Transverse colon (tissue), 4 donors: ENCODE measurements at regions not wholly inside any gene's neighbourhood (a gene's known extent, or its start where the extent isn't known, plus 50 kb on each side); places are given as distances from the start of the nearest gene placed in this dataset.

Experiments
- CTCF ChIP-seq, 5 experiments: fragments of 200-600 bp in 3 of 5; fragments of 450-650 bp in 2 of 5; sonication (generic) in 3 of 5; IDR thresholded peaks; 1 replicate in 2 of 5; 2 replicates in 3 of 5; pipeline ENCODE4 v1.5.1; 2016 to 2017; ENCODE audit warnings: antibody characterized with exemption in 5 of 5, inconsistent platforms in 3 of 5, mild to moderate bottlenecking in 2 of 5, moderate library complexity in 1 of 5
- EP300 ChIP-seq: sonication (generic); formaldehyde crosslinking; IDR thresholded peaks from one replicate; pipeline ENCODE4 v1.6.1; 2017; ENCODE audit warnings: antibody characterized with exemption, low read depth
- POLR2A ChIP-seq: fragments of 450-650 bp; IDR thresholded peaks from one replicate; pipeline ENCODE4 v1.6.1; 2016; ENCODE audit warnings: antibody characterized with exemption, mild to moderate bottlenecking, moderate library complexity
- POLR2AphosphoS5 ChIP-seq, 3 donors: sonication (generic); formaldehyde crosslinking; IDR thresholded peaks; one replicate each; pipeline ENCODE4 v1.6.1; 2016; ENCODE audit warnings: antibody characterized with exemption in 3 of 3

- TF ChIP-seq CTCF (IDR thresholded peaks at IDR 0.05) (no peak), POLR2AphosphoS5 (IDR thresholded peaks at IDR 0.05) (no peak), POLR2A (no peak), EP300 (no peak)
Measured at GRCh38 chr2:6077585-6077984, 385.4 kb downstream of the SOX11 start.
